ENCODE measurements at regions not wholly inside any gene's neighbourhood (a gene's known extent, or its start where the extent isn't known, plus 50 kb on each side); places are given as distances from the start of the nearest gene placed in this dataset.

DNA sequence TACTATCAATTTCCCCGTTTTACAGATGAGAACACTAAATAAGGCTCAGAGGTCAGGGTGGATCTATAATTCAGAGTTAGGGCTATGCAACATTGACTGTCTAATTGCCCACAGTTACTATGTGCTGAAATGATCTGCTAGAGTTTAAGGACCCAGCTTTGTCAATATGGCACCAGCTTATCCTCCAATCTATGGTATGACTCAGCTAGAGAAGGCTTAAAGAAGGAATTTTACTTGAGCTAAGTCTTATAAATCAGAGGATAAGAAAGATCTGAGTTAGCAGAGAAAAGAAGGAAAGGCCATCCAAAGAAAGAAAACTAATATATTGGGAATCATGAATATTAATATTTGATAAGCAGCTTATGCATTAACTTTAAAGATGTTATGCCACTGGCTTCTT lies 78.1 kb downstream of the ASB9 start:
- DNase-seq = no peak

DNA sequence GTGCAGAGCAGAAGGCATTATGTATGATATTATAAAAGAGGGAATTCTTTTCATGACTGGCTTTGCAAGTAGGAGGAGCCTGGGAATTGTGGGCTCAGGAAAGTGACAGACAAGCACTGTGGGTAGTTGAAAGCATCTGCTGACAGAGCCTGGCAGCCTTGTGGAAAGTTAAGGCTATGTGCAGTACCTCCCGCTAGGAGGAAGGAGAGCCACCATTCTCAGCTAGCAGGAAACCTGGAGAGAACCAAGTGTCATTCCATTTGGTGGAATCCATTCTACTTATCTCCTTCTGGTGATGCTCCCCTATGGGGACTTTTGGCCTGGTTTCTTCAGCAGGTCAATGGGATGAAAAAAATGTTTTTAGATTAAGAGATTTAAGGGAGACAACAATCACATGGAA lies 81.8 kb downstream of the ASB9 start:
- DNase-seq = no peak

DNA sequence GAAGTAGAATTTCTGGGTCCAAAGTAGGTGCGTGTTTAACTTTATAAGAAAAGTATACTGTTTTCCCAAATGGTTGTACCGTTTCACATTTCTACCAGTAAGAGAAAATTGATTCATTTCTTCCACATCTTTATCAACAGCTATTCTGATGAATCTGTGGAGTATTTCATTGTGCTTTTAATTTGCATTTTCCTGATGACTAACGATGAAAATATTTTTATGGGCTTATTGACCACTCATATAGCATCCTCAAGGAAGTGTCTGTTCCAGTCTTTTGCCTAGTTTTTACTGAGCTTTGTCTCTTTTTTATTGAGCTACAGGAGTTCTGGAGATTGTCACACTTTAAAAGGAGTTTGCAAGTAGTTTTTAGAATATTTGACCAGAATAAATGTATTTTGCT lies 92.6 kb downstream of the ASB9 start:
- DNase-seq = no peak

DNA sequence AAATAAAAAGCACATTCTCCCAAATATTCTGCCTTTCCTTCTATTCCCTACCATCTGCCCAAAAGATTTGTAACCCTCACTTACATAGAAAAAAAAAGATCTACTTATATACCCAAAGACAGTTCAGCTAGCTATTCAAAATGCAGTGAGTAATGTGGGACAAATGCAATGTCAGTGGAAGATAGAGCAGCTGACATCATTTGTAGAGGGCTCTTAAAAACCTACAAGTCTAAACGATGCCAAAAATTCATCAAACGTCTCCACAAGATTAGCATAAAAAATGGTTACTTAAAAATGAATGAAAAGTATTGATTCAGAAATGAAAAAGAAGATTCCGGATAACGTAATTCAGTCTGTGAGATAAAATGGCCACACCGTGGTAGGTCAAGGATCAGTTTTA lies 96.5 kb downstream of the ASB9 start:
- no peak for DNase-seq

DNA sequence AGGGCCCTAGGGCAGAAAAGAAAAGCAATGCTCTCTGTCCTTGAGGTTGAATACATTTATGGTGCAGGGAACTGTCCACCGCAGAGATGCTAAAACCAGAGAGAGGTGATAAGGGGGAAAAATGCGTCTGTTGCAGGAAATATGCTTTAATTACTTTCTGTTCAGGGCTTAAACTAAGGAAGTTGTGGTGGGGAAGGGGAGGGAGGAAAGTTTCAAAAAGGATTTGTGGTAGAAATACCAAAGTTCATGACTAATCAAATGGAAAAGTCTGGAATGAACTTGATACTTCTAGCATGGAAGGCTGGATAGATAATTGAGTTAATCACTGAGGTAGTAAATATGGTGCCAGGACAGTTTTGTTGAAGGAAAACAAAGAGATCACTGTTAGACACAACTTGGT lies 99.0 kb downstream of the ASB9 start:
- no peak for DNase-seq

DNA sequence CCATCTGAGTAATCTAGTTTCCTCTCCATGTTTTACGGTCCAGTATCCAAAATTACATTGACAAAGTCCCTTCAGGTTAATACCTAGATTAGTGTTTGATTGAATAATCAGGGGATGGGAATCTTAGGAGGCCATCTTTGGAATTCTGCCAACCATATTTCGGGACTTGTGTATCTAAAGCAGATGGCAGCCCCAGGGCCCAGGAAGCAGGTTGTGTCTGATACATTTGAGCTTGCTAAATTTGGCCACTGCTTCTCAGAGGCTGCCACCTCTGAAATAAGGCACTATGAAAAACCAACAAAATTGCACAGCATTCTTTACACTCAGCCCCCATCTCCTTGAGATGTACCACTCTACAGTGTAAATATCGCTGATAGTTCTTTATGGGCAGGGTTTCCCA lies 102.1 kb downstream of the ASB9 start:
- DNase-seq = no peak

DNA sequence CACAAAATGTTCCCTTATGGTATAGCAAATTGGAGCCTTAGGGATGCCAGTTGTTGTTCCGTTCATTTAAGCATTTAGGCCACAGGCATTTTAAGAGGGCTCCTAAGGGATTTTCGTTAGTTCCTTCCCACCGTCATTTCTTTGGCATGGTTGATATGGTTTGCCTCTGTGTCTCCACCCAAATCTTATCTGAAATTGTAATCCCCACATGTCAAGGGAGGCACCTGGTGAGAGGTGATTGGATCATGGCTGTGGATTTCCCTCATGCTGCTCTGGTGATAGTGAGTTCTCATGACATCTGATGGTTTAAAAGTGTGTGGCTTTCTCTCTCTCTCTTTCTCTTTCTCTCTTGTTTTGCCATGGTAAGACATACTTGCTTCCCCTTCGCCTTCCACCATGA lies 104.1 kb downstream of the ASB9 start:
- no peak for DNase-seq

DNA sequence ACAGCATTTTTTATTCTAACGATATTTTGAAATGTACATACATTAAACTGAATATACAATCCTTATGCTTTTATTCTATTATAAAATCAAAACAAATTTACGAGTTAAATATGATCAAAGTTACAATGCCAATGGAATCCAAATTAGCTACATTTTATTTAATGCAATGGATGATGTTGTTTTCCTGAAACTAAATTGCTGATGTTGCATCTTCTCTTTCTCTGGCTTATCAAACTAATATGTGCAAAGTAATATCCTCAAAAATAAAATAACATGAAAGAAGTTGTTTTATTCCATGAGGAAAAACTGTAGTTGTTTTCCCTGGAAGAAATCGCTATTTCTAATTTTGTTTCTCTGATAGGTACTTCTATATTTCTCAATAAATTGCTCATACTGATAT lies 106.8 kb downstream of the ASB9 start:
- no peak for DNase-seq

DNA sequence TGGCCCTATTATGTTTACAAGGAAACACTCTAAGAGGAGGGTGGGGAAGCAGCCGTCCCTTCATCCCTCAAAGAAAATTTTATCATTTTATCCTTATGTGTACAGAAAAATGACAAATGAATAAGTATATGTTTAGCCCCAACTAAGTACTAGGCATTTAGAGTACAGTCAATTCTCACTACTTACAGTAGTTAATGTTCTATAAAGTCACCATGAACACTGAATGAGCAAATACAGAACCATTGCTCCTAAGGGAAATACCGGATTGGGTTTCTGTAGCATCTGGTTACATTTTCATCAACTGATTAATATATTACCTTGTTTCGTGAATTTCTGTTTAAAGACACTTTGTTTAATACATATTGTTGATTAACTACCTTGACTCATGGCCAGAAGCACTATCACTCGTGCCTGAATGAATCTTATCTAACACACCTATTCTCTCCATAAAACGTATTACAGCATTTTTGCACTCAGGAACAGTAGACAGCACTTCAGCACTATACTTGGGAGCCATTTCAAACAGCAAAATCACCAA lies 109.3 kb downstream of the ASB9 start:
- DNase-seq = no peak

DNA sequence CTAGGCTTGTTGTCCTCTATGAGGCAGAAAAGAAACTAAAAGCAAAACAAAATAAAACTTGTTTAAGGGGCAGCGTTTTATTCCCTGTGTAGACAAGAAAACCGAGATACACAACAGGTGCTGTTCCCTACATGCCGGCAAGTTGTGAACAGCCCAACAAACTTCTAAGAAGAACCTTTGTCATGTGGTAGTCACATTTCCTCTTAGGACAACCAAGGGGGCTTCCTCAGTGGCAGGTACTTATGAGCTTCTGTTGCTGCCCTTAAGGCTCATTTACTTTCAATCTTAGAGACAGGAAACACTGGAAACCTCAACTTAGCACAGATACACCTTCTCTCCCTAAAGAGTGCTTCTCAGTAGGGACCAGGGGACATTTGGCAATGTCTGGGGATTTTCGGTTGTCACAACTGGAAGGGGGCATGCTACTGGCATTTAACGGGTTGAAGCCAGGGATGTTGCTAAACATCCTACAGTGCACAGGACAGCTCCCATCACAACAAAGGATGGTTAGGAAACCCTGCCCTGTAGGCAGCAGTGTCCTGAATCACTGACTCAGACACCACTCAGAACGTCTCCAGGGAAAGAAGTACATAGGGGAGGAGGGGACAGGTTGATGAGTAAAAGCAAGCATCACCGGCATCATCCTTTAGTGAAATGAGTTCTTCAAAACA lies 111.0 kb downstream of the ASB9 start:
- DNase-seq = peak in 1 of 2 donors; percentile 62

DNA sequence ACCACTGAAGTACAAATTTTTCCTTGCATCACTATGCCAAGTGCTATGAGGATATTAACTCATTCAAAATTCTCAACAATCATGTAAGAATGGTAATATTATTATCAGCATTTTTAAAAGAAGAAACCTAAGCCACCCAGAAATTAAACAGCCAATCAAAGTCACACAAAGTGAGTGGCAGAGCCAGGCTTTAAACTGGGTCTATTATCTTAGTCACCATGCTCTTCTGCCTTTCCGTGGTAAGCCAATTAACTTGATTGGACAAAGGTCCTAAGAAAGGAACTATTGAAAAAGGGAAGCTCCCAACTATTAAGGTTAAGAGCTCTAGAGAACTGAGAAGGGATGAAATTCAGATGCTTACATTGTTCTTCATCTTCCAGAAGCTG lies 111.5 kb downstream of the ASB9 start:
- DNase-seq = no peak

DNA sequence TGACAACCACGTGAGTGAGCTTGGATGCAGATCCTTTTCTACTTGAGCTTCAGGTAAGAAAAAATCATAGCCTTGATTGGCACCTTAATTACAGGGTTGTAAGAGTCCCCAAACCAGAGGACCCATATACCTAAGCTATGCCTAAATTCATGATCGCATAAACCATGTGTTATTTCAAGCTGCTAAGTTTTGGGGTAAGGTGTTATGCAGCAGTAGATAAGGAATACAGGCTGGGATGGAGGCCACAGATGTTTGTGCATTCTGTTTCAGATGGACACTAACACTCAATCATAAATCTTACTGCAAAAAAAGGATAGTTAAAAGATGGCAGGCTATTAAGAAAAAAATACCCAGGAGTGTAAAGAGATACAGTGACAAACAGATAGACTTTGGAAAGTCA lies 112.3 kb downstream of the ASB9 start:
- no peak for DNase-seq

DNA sequence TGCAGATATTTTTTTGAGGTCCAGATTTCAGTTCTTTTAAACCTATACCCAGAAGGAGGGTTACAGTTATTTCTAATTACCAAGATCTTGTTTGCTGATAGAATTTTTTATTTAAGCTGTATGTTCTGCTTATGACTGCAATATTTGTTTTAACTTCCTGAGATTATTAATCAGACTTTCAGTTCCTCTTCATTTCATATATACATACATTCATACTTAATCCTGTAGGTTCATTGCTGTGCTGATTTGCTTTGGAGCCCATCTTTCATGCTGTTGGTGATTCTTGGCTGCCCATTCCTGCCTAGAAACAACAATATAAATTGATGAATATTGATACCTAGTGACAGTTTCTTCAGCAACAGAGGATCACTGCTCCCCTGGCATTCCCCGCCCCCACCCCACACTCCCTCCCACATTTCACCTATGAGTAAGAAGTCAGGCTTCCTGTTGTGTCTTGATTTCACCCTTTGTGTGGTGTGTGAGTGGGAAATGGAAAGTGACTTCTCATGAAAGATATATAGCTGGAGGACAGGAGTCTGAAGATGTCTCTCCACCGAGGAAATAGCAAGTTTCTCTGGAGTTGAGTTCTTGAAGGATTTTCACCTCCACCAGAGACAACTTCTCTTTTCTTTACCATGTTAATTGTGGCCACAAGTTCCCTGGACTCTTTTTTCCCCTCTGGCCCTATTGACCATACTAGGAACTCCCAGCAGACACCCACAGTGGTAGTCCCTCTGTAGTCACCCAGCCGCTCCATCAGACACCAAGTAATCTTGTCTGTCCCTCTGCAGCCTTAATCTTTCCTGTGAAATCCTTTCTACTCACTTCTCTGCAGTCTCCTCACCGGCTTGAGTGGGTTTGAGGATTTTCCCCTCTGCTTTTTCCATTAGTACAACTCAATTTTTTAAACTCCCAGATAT lies 118.4 kb downstream of the ASB9 start:
- DNase-seq = peak; percentile 17 to 62

DNA sequence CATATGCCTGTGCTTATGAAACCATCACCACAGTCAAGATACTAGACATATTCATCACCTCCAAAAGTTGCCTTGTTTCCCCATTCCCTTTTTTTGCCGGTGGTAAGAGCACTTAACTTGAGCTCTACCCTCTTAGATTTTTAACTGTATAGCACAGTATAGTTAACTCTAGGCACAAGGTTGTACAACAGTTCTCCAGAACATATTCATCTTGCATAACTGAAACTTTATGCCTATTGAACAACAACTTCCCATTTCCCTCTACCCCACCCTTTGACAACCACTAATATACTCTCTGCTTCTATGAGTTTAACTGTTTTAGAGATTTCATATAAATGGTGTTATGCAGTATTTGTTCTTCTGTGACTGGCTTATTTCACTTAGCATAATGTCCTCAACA lies 119.3 kb downstream of the ASB9 start:
- DNase-seq = no peak

DNA sequence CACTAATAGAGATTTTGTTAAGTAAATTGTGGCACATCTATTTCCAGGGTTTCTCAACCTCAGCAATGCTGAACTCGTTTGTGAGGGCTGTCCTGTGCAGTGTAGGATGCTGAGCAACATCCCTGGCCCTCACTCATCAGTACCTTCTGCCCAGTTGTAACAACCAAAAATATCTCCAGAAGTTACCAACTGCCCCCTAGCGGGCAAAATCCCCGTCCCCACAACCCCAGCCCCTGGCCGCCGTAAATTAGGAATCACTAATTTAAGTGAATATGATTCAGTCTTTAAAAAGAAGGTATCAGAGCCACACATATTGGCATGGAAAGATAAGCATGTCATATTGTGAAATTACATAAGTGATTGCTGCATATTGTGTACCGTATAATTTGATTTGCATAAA lies 123.4 kb downstream of the ASB9 start:
- DNase-seq = no peak

DNA sequence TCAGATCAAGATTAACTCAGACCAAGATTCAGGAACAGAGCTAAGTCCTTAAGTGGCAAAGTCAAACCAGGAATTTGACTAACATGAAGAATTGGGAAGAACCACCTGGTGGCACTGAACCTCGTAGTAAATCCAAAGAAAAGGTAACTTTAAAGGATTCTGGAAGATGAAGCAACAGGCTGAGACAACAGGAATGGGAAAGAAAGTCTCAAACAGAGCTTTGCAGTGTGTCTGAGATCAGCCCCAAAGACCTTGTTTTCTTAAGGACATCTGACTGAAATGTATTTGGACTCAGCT lies 126.1 kb downstream of the ASB9 start:
- no peak for DNase-seq

DNA sequence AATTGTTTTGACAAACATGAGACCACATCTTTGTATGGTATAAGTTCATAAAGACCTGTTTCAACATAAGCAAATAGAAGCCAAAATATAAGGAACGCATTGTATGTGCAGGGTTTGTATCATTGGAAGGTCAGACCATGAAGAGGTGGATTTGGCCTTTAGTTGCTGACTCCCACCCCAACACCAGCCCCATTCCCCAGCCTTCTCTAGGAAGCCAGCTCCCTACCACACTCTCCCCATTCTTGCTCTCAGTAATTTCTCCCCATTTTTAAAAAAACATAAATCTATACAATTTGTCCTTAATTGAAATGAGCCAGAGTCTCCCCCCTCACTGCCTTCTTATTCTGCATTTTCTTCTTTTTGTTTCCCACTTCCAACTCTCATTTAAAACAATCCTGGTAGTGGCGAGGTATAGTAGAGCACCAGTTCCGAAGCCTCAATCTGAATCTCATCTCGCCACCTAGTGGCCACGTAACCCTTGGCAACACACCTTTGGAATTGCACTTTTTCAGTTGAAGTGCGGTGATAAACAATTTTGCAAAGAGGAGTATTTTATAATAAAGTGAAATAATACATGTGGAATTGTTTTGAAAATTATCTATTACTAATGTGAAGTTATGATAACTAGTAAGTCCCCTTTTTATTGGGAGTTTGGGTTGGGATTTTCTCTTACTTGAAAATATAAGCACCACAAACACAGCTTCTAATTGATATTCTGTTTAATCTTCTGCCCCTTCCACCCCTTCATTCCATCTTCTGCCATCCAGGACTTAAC lies 126.6 kb downstream of the ASB9 start:
- peak; percentile 38 to 60 for DNase-seq

DNA sequence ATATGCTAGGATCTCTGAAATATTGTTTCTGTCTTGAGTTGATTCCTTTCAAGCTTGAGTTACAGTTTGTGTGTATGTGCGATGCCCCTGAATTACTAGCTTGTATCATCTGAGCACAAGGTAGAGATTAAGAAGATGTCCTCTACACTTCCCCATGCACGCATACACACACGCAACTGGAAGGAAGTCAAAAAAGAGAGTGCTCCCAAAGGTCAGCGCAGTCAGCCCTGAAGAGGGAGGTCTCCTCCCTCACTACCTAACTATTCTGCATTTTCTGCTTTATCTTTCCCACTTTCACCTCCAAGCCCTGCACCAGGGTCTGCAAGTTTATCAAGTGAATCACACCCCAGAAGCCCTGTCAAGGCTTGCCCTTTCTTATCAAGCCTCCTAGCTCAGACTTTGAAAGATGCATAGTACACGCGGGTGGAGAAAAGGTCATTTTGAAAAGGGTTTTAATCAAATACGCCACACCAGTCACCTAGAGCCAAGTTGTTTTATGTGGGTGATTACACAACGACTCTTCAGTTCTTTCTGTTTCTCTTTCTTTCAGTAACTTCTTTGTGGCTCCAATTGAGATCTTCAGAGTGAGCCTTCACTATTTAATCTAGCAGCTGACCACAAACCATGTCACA lies 127.7 kb downstream of the ASB9 start:
- DNase-seq = peak in 1 of 2 donors; percentile 19

DNA sequence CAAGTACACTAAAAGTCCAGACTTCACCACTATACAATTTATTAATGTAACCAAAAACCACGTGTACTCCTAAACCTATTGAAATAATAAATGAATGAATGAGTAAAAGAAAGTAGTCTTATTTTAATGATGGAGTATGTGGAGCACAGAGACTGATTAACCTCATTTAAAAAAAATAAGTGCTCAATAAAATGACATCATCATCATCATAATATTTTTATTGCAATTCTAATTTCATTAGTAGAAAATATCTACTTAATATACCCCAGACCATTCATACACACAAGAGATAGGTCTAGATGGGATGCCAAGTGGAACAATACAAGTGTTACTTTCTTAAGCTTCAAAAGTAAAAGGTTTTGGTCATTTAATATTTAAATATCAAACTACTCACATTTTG lies 133.1 kb downstream of the ASB9 start:
- DNase-seq = no peak

DNA sequence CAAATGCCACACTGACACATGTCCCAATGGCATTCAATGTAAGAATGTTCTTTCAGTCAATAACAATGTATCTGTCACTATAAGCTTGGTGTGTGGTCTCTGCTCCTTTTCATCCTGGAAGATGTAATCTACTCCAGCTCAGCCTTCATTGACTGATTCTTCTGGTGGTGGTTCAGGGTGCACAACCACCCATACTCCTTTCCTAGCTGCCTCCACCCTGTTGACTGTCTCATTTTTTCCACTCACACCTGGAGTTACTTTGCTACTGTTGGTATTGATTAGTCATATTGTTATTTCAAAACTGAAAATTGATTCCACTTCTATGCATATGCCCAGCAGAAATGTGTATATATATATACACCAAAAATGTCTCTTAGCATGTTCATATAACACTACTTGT lies 140.5 kb downstream of the ASB9 start:
- DNase-seq = no peak

DNA sequence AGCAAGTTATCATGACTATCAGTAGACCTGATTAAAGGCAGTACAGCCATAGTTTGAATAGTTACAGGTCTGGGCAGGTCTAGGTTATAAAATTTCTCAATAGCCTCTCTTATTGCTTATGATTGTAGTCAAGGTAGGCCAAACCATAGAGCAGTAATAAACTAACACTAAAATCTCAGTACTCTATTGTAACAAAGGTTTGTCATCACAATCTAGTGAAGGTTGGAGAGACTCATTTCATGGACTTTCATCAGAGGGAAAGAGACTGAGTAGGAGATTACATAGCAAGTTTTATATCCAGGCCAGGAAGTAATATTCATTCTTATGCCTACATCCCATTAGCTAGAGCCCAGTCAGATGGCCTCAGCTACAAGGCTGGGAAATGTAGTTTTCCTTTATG lies 141.0 kb downstream of the ASB9 start:
- DNase-seq = no peak

DNA sequence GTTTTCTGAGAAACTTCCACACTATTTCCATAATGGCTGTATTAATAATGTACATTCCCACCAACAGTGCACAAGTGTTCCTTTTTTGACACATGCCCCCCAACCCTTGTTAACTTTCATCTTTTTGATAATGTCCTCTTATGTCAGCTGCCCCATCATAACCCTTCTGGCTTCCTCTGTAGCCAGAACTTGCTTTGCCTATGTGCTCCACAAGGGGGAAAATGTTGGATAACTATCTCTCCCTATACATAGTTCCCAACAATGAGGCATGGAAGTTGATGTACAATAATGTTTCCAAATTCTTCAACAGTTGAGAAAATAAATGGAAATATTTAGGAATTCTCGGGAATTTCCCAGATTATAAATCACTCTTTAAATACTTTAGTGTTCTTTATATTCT lies 142.9 kb downstream of the ASB9 start:
- DNase-seq = no peak

DNA sequence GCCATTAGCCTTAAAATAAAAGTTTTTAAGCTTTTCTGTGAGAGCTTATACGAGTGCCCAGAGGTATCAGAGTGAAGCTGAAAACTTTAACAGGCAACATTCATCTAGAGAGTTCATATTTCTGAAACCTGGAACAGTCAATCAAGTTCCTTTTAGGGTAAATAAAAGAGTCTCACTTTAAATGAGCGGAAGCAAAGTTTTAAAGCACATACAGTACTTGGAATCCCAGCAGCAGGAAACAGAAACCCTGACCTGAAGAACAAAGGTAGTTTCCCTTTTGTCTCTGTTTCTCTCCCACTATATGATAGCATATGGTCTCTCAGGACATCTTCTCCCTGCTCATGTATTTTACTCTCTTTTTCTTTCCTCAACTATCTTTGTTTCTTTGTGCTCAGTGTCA lies 153.0 kb downstream of the ASB9 start:
- peak in 1 of 2 donors; percentile 13 for DNase-seq

Measured in CD4-positive, alpha-beta T cell treated with Interferon alpha-2 for 1 hour (primary cell).